HG03159 (cell line): ENCODE measurements at regions not wholly inside any gene's neighbourhood (a gene's known extent, or its start where the extent isn't known, plus 50 kb on each side); places are given as distances from the start of the nearest gene placed in this dataset.
"Not testable (repeated sequence)": the region's sequence is repeated elsewhere in the genome, so short reads cannot be mapped to it uniquely, and the experiment has no call there.

ENCODE experiments used
- ATAC-seq: cut with Tn5 transposase; IDR thresholded peaks from one replicate; pipeline ENCODE4 v1.9.1; 2021; ENCODE audit warnings: mild to moderate bottlenecking, moderate library complexity; ENCODE audit not compliant: unreplicated experiment

DNA sequence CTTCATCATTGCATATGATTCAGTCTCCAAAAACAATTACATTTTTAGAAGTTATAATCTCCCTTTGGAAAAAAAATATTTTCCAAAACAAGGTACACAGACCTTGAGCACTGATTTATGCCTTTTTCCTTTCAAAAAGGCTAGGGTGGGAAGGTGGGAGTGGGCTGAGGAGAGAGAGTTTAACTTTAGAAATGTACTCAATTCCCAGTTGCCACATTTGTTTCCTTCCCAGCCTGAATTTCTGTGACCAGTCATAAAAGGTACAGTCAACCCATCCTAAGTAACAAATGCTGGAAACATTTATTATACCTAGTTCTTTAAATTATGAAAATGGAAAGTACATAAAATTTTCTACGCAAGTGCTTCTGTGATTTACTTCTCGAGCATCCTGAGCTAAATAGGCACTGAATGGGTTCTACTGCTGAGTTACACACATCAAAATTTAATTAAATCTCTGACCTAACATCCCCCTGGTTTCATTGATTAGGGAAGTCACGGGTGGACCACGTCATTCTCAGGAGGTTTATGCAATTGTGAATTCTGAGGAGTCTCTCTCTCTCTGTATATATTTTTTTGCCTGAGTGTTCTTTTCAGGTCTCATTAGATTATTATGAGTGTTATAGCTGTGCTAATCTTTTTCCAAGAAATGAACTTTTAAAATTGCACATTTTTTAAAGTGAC lies 371.8 kb downstream of the BTG1 start:
- no peak for ATAC-seq

DNA sequence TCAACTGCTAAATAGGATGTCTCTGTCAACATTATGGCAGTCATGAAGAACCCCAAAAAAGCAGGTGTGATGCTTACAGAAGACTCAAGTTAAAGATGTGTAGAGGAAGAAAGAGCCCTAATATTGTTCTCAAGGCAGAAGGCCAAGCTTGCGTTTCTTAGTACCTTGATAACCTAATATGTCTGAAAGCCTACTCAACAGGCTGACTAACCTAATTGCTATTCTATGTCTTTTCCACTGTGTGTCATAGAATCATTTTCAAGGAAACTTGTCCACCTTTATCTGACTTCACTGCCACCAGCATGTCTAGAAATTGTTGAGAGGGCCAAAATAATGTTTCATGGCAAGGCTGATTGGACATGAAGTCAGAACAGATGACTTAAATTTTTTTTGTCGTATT lies 373.2 kb downstream of the BTG1 start:
- no peak for ATAC-seq

DNA sequence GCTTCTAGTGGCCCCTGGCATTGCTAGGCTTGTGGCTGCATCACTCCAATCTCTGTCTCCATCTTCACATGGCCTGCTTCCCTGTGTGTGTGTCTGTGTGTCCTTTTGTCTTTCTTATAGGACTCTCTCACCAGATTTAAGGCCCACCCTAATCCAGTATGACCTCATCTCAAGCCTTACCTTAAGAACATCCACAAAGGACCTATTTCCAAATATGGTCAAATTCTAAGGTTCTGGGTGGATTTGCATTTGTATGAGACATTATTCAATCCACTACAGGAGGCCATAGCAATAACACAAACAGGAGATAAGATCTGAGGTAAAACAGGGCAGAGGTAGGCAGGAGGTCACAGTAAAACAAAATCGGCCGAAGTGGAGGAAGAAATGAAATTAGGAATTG lies 375.9 kb downstream of the BTG1 start:
- no peak for ATAC-seq

DNA sequence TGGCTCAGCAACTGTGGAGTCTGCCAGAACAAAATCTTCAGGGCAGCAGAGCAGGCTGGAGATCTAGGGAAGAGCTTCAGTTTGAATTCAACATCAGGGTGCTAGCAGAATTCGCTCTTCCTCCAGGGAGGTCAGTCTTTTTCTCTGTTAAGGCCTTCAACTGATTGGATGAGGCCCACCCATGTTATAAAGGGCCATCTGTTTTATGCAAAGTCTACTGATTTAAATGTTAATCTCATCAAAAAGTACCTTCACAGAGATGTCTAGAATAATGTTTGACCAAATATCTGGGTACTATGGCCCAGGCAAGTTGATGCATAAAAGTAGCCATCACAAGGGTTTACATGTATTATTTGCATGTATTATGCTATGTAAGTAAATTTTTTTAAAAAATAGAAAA lies 378.4 kb downstream of the BTG1 start:
- no peak for ATAC-seq

DNA sequence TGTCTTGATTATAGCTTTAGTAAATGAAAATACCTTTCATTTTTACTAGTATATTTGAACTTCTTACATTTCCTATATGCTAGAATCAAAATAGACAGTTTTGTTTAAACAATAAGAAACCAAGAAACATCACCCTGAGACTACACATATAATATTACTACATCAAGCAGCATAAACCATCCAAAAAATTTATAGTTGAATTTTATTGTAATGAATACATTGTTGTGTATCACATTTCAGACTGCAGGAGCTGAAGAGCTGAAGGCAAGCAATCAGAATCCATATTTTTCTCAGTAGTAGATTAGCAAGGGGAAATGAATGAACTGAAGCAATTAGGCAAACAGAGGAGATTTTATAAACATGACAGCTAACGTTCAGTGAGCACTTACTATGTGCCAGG lies 379.2 kb downstream of the BTG1 start:
- no peak for ATAC-seq

DNA sequence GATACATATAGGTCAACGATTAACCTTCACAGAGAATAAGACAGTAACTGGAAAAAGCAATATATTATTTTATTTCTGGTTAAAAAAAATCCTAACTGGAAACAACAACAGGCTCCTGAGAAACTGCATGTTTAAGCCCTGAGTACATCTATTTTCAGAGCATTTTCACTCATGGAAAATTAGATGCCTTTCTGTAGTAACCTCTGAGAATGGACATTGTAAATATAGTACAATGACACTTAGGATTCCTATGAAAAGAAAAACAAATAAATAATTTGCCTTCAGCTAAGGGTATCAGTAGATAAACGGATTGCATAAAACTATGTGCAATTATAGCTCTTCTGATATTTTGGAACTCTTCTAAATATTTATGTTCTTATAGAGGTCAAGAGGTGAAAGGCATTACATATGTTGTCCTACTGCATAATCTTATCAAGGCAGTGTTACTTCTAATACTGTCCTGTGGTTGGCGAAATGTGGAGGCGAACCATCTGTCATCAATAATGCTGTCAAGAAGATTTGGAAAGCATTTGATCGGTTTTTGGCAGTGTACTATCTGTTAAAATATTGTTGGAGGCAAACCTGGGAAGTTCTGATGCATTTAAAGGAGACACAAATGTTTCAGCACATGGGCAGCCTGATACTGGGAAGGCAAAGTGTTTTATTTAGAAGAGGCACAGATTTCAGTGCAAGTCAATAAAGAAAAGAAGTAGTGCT lies 381.8 kb downstream of the BTG1 start:
- ATAC-seq = no peak

DNA sequence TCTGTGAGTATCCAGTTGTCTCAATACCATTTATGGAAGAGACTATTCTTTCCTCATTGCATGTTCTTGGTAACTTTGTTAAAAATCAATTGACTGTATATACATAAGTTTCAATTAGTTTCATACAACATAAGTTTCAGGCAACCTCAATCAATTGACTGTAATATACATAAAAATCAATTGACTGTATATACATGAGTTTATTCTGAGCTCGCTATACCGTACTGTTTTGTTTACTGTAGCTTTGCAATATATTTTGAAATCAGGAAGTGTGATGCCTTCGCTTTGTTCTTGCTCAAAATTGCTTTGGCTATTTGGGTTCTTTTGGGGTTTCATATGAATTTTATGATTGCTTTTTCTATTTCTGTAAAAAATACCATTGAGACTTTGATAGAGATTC lies 392.0 kb downstream of the BTG1 start:
- ATAC-seq = no peak

DNA sequence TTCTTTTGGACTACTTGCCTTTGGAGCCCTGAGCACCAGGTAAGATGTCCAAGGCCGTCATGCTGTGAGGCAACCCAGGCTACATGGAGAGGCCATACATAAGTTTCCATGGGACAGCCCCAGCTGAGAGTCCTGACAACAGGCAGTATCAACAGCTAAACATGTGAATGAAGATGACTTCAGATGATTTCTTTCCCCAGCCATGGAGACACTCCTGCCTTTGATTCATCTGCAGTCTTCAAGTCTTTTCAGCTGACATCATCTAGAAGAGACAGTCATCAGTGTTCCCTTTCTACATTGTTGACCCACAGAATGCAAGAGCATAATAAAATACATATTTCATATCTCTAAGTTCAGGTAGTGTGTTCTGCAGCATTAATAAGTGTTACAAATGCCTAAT lies 398.7 kb downstream of the BTG1 start:
- no peak for ATAC-seq

DNA sequence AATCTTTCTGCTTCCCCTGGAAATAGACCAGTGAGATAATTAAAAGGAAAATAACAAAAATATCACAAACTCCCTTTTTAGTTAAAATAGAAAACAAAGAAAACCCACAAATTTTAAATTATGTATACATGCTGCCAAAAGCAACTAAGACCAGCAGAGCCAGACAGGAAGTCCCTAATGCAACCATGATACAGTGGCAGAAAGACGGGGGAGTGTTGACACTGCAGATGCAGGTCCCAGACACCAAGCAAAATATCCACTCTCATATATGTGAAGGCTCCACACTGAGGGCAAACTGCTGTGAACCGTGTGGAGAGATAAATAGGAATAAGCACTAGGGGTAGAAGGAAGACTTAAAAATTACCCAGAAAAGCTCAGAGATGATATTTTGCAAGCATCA lies 401.0 kb downstream of the BTG1 start:
- ATAC-seq = no peak

DNA sequence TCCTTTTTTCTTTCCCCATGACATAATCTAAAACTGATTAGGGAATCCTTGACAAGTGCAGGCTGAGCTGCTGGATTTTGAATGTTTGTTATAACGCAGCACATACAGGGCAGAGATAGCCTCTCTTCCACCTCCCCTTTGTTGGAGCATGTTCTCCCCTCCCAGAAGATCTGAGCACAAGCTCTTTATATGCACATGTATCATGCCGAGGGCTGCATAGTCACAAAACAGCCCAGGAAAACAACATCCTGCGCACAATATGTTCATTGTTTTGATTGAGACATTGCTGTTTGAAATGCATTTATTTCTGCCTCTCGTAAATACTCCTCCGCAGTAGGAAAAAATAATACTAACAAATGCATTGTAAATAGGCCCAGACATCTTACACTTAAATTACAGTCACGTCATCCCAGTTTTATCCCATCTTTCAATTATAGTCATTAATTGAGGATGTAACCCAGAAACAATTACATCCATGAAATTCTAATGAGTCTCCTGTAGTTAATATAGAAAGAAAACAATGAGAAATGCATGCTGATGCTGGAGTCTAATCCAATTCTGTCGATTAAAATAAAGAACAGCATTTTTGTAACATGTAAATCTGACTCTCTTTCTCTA lies 401.8 kb downstream of the BTG1 start:
- no peak for ATAC-seq

DNA sequence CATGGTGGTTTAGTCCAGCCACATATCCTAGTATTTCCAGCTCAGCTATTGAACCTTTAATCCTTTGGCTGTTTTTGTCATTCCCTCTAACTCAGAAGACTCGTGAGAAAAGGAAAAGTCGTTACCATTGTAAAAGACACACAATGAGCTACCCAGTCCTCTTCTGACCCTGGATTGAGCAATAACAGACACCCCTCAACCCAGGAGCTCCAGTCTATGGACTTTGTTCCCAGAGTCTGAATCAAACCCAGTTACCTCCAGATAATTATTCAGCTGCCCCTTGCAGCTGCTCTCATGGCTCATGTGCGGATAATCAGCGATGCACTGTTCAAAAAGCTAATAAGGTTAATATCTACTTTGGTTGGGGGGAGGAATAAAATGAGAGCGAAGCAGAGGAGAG lies 402.4 kb downstream of the BTG1 start:
- no peak for ATAC-seq

DNA sequence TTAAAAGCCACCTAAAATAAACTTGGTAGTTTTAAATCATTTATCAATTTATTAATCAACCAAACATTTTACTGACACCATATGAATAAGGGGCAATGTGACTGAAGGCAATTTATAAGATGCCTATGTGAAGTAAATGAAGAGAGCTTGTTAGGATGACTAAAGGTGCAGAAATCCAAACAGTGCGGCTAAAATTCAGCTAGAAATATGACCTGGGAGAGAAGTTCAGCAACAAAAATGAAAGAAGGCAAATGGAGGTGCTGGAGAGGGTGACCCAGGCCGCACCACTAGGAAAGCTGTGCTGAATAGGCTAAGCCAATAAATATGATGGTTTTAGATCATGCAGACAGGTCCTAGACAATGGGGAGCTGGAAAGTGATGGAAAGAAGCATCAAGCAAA lies 403.7 kb downstream of the BTG1 start:
- no peak for ATAC-seq

DNA sequence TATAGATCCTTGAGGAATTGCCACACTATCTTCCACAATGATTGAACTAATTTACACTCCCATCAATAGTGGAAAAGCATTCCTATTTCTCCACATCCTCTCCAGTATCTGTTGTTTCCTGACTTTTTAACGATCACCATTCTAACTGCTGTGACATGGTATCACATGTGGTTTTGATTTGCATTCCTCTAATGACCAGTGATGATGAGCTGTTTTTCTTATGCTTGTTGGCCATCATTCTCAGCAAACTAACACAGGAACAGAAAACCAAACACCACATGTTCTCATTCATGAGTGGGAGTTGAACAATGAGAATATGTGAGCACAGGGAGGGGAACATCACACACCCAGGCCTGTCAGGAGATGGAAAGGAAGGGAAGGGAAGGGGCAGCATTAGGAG lies 411.8 kb downstream of the BTG1 start:
- ATAC-seq = not testable (repeated sequence)

DNA sequence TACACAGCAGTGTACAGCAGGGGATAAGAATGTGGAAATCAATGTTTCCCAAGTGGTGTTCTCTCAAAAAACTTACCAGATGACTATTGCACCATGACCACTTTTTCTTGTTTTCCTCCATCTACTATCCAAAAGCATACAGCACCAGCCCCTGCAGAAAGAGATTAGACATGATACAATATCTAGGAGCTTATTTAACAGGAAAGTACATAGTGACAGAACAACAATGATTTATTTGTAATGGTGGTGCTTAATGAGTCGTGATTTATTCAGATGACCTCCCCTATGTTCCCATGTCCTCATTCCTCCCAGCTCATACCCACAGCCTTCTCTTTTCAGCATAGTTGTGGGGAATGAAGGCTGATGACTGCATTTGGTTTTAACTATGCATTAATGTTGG lies 413.6 kb downstream of the BTG1 start:
- ATAC-seq = no peak

DNA sequence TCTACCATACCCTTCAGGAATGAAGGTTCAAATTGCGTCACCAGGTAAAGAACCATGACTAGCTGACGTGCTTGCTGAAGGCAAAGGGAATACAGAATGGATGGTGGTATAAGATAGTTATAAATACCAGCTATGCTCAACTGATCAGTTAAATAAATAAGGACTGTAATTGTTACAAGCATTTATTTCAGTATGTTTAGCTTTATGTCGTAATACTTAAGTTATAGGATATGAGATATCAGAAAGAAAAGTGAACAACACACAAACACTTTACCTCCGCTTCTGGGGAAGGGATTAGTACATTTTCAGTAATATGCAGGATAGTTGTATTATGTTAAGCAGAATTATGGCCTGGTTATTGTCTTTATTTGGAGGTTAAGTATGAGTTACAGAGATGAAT lies 416.1 kb downstream of the BTG1 start:
- no peak for ATAC-seq

DNA sequence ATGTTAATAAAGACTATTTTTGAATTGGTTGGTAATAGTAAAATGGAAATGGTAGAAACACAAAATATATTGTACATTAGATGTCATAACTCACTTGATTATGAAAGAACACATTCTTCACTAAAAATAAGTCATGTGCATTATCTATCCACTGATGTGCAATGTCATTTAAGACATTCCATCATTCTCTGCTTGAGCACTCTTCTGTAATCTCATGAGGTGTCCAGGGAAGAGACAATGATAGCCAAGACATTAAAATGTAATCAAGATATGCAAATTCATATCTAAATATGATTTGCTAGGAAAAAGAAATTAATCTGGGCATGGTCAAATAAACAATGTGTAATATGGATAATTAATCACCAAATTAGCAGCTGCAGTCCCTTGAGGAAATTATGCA lies 422.5 kb downstream of the BTG1 start:
- no peak for ATAC-seq

DNA sequence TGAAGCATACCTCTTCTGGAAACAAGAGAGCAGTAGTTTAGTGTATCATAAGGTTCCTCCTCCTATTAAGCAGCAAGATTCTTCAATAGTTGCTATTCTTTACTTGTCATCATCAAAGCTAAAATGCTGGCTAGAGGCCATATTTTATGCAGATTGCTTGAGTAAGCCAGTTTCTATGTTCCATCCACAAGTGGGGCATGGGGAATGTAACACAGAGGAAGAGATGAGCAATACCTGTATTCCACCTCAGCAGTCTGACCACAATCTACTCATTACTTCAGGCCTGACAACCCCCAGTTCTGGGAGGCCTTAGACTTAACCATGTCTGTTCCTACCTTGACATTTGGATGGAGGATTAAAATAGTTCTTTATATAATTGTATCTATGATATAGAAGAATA lies 423.6 kb downstream of the BTG1 start:
- peak; percentile 56 for ATAC-seq

DNA sequence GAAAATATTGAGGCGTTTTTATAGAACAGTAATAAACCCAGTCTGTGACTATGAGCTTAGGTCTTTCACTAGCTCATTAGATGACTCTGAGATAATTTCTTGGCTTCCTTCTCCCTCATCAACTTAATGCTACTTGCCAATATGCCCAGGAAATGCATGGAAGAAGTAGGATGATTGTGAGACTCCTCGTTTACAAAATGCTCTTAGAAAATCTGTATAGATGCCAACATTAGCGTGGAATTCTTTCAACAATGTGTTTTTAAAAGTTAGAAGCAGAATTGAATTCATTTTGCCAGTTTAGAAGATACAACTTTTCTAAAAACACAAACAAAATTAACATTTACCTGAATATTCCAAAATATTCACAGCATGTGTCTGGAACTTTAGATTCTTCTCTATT lies 424.6 kb downstream of the BTG1 start:
- no peak for ATAC-seq

DNA sequence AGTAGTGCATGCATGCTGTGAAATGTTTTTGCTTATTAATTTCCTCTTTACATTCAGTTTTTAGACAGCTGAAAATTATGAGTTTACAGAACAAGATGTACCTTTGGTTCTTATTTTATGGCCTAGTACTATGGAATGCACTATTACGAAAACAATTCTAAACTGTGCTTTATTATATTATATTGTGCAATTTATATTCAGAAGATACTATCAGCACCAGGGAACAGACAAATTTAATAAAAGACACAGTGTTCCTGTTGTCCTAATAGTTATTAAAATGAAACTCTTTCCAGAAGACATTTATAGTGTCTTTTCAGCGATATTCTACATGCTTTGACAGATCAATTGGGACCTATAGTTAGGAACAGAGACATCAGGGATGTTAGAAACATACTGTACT lies 427.3 kb downstream of the BTG1 start:
- no peak for ATAC-seq

DNA sequence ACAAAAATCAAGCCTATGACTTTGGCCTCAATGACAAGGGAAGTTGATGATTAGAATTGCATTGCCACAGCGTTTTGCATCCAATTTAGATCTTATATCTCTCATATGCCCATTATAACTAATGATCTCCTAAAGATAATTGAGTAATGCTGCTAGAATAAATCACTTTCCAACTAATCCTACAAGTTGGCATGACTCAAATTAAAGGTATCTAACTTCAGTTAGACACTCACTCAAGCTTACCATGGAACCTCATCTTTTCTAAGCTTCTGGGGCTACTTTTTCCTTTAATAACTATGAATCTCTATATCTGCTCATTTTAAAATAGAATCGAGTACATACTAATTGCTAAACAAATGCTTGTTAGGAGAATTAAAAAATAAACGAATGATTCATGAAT lies 427.8 kb downstream of the BTG1 start:
- no peak for ATAC-seq

DNA sequence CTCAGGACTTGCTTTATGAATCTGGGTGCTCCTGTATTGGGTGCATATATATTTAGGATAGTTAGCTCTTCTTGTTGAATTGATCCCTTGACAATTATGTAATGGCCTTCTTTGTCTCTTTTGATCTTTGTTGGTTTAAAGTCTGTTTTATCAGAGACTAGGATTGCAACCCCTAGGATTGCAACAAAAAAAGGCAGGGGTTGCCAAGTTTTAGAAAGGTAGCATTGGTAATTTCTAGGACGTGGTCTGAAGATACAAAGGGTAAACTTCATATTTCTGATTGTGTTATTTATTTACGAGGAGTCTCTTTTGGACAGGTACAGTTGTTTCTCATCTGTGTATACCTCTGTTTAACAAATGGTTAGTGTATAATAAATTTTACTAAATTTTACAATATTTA lies 433.7 kb downstream of the BTG1 start:
- ATAC-seq = not testable (repeated sequence)

DNA sequence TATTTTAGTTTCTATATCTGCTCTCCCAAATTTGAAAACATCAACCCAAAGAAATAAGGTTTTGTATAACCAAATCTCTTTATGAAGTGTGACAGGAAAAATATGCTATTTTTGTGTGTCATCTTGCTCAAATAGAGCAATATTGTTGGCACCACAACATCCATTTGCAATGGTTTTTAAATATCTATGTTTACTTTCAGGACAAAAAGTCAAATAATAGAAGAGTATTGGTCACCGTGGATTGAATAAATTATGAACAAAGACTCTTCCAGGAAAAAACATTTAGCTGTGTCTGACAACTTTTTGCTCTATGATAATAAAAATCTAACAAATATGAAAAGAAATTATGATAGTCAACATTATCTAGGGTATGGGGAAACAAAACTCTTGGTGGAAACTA lies 439.2 kb downstream of the BTG1 start:
- ATAC-seq = no peak
